ENCODE measurements at regions not wholly inside any gene's neighbourhood (a gene's known extent, or its start where the extent isn't known, plus 50 kb on each side); places are given as distances from the start of the nearest gene placed in this dataset.
"Not testable (repeated sequence)": the region's sequence is repeated elsewhere in the genome, so short reads cannot be mapped to it uniquely, and the experiment has no call there.

DNA sequence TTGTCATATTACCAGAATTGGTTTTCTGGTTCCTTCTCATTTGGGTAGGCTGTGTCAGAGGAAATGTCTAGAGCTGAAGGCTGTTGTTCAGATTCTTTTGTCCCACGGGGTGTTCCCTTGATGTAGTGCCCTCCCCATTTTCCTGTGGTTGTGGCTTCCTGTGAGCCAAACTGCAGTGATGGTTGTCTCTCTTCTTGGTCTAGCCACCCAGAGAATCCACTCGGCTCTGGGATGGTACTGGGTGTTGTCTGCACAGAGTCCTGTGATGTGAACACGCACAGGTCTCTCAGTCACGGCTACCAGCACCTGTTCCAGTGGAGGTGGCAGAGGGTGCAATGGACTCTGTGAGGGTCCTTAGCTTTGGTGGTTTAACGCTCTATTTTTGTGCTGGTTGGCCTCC, 440.9 kb downstream of the GUCY1A2 start:
- not testable (repeated sequence) for TF ChIP-seq CTCF, POLR2A (IDR thresholded peaks at IDR 0.05)

All from adrenal gland (tissue), 5 donors.